Uterus (tissue), 2 donors: ENCODE measurements at regions not wholly inside any gene's neighbourhood (a gene's known extent, or its start where the extent isn't known, plus 50 kb on each side); places are given as distances from the start of the nearest gene placed in this dataset.

Experiments used
- CTCF ChIP-seq, 4 experiments: fragments of 200-600 bp in 2 of 4; fragments of 450-650 bp in 2 of 4; sonication (generic) in 2 of 4; IDR thresholded peaks; one replicate each; pipeline ENCODE4 v1.5.1; 2016 to 2019; ENCODE audit warnings: antibody characterized with exemption in 4 of 4, mild to moderate bottlenecking in 2 of 4, moderate library complexity in 1 of 4
- POLR2A ChIP-seq, 2 donors: fragments of 450-650 bp; IDR thresholded peaks; one replicate each; pipeline ENCODE4 v1.6.1; 2016; ENCODE audit warnings: antibody characterized with exemption in 2 of 2, mild to moderate bottlenecking in 1 of 2, moderate library complexity in 1 of 2

GRCh38 chr13:79742923-79743322 lies 262.0 kb downstream of the NDFIP2 start:
- no peak for TF ChIP-seq CTCF (IDR thresholded peaks at IDR 0.05)
- TF ChIP-seq POLR2A (IDR thresholded peaks at IDR 0.05), result no peak
